ENCODE measurements at regions not wholly inside any gene's neighbourhood (a gene's known extent, or its start where the extent isn't known, plus 50 kb on each side); places are given as distances from the start of the nearest gene placed in this dataset.

- TF ChIP-seq EGR1 (IDR thresholded peaks at IDR 0.05): no peak
- no peak for TF ChIP-seq NFIC (IDR thresholded peaks at IDR 0.05)
Observed at GRCh38 chr18:47311585-47311984, 60.1 kb upstream of the SKOR2 start.
